ENCODE measurements at regions not wholly inside any gene's neighbourhood (a gene's known extent, or its start where the extent isn't known, plus 50 kb on each side); places are given as distances from the start of the nearest gene placed in this dataset.

- TF ChIP-seq, protein P1, sequence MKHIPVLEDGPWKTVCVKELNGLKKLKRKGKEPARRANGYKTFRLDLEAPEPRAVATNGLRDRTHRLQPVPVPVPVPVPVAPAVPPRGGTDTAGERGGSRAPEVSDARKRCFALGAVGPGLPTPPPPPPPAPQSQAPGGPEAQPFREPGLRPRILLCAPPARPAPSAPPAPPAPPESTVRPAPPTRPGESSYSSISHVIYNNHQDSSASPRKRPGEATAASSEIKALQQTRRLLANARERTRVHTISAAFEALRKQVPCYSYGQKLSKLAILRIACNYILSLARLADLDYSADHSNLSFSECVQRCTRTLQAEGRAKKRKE (CRISPR knock-in tag; IDR thresholded peaks at IDR 0.05; ENCODE audit: low read depth), result no peak
- TF ChIP-seq ESRRA (IDR thresholded peaks at IDR 0.05; ENCODE audit: borderline replicate concordance, low read length) (no peak), CEBPB (IDR thresholded peaks at IDR 0.05) (no peak)
Measured at GRCh38 chr13:82822935-82823334, 1059.3 kb downstream of the SLITRK1 start (continued).

- DNase-seq (ENCODE audit: low read depth in 1 of 2, low spot score in 1 of 2) (no peak), ATAC-seq (no peak), FAIRE-seq (no peak)
- Histone ChIP-seq H3K4me2 (no peak overlapping the region), H3K27ac (no peak overlapping the region), H3K9me3 (no peaks in the 10 kb centered on the region), H3K4me3 (no peak overlapping the region), H3K4me1 (no peaks in the 10 kb centered on the region)
- ChIA-PET POLR2A (no interaction called here), CTCF (no interaction called here)
- no peak for TF ChIP-seq NFE2L2 (conservative IDR thresholded peaks at IDR 0.05; ENCODE audit: low read length)
- TF ChIP-seq CHD2 (IDR thresholded peaks at IDR 0.05; ENCODE audit: low read length, partially characterized antibody), result no peak
- no peak for TF ChIP-seq BCL3 (IDR thresholded peaks at IDR 0.05)
- no peak for TF ChIP-seq RCOR1 (IDR thresholded peaks at IDR 0.05; ENCODE audit: low read depth, low read length)
- TF ChIP-seq KDM5A (IDR thresholded peaks at IDR 0.05), result no peak
- TF ChIP-seq GATA3 (IDR thresholded peaks at IDR 0.05; ENCODE audit: borderline replicate concordance), result no peak
- TF ChIP-seq HDAC2 (IDR thresholded peaks at IDR 0.05), result no peak
- no peak for TF ChIP-seq SREBF2 (IDR thresholded peaks at IDR 0.05)
- TF ChIP-seq, protein P2, sequence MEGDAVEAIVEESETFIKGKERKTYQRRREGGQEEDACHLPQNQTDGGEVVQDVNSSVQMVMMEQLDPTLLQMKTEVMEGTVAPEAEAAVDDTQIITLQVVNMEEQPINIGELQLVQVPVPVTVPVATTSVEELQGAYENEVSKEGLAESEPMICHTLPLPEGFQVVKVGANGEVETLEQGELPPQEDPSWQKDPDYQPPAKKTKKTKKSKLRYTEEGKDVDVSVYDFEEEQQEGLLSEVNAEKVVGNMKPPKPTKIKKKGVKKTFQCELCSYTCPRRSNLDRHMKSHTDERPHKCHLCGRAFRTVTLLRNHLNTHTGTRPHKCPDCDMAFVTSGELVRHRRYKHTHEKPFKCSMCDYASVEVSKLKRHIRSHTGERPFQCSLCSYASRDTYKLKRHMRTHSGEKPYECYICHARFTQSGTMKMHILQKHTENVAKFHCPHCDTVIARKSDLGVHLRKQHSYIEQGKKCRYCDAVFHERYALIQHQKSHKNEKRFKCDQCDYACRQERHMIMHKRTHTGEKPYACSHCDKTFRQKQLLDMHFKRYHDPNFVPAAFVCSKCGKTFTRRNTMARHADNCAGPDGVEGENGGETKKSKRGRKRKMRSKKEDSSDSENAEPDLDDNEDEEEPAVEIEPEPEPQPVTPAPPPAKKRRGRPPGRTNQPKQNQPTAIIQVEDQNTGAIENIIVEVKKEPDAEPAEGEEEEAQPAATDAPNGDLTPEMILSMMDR (IDR thresholded peaks at IDR 0.05), result no peak
- no peak for TF ChIP-seq HOXB13 (CRISPR knock-in tag; IDR thresholded peaks at IDR 0.05; ENCODE audit: low read depth)
- TF ChIP-seq, protein P3, sequence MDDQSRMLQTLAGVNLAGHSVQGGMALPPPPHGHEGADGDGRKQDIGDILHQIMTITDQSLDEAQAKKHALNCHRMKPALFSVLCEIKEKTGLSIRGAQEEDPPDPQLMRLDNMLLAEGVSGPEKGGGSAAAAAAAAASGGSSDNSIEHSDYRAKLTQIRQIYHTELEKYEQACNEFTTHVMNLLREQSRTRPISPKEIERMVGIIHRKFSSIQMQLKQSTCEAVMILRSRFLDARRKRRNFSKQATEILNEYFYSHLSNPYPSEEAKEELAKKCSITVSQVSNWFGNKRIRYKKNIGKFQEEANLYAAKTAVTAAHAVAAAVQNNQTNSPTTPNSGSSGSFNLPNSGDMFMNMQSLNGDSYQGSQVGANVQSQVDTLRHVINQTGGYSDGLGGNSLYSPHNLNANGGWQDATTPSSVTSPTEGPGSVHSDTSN (IDR thresholded peaks at IDR 0.05), result no peak
- 34% methylated on average over 3 of the region's 3 CpGs for WGBS (ENCODE audit: missing lambda C conversion rate)
Measured at GRCh38 chr13:82817133-82817532, 1065.1 kb downstream of the SLITRK1 start.

DNA sequence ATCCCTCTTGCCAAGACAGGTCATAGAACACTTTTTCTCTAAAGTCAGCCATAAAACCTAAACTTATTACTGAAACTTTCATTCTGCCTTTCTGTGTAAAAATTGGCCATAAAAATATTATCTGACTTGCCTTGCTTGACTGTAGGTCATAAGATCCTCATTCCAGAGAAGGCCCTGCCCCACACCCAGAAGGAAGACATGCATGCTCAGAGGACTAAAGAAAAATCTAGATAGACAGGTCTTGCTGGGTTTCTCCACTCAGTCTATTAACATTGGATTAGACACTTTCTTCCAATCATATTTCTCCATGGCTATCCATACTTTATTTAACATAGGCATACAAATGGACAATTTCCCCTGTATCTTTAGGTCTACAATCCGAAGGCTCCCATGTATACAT lies 1066.5 kb downstream of the SLITRK1 start:
- Histone ChIP-seq H3K9me3 (no peaks in the 10 kb centered on the region), H3K4me1 (no peaks in the 10 kb centered on the region), H3K4me3 (no peak overlapping the region), H3K27ac (no peak overlapping the region), H3K4me2 (no peak overlapping the region)
- ChIA-PET CTCF (no interaction called here), POLR2A (no interaction called here)
- WGBS (ENCODE audit: missing lambda C conversion rate), result 19% methylated on average over 1 of the region's 1 CpG
- FAIRE-seq (no peak), DNase-seq (ENCODE audit: low read depth in 1 of 2, low spot score in 1 of 2) (no peak), ATAC-seq (no peak)
- TF ChIP-seq ZC3H11A (IDR thresholded peaks at IDR 0.05), result no peak
- TF ChIP-seq, protein P2 (IDR thresholded peaks at IDR 0.05), result no peak
- TF ChIP-seq, protein P4, sequence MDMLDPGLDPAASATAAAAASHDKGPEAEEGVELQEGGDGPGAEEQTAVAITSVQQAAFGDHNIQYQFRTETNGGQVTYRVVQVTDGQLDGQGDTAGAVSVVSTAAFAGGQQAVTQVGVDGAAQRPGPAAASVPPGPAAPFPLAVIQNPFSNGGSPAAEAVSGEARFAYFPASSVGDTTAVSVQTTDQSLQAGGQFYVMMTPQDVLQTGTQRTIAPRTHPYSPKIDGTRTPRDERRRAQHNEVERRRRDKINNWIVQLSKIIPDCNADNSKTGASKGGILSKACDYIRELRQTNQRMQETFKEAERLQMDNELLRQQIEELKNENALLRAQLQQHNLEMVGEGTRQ (IDR thresholded peaks at IDR 0.05), result no peak
- TF ChIP-seq, protein P5, sequence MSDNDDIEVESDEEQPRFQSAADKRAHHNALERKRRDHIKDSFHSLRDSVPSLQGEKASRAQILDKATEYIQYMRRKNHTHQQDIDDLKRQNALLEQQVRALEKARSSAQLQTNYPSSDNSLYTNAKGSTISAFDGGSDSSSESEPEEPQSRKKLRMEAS (IDR thresholded peaks at IDR 0.05), result no peak
- no peak for TF ChIP-seq RARB (CRISPR knock-in tag; IDR thresholded peaks at IDR 0.05)
- no peak for TF ChIP-seq RFX5 (IDR thresholded peaks at IDR 0.05)
- TF ChIP-seq TP53 (CRISPR knock-in tag; IDR thresholded peaks at IDR 0.05), result no peak
- TF ChIP-seq NFE2L2 (conservative IDR thresholded peaks at IDR 0.05; ENCODE audit: low read length), result no peak
- TF ChIP-seq, protein P3 (IDR thresholded peaks at IDR 0.05), result no peak
- TF ChIP-seq, protein P6, sequence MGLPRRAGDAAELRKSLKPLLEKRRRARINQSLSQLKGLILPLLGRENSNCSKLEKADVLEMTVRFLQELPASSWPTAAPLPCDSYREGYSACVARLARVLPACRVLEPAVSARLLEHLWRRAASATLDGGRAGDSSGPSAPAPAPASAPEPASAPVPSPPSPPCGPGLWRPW (IDR thresholded peaks at IDR 0.05), result no peak
- no peak for TF ChIP-seq RCOR1 (IDR thresholded peaks at IDR 0.05; ENCODE audit: low read depth, low read length)
- no peak for TF ChIP-seq HMGXB4 (CRISPR knock-in tag; IDR thresholded peaks at IDR 0.05; ENCODE audit: borderline replicate concordance)
- TF ChIP-seq CEBPB (IDR thresholded peaks at IDR 0.05), result no peak

All from A549 (cell line).